K562 (cell line): ENCODE measurements at regions not wholly inside any gene's neighbourhood (a gene's known extent, or its start where the extent isn't known, plus 50 kb on each side); places are given as distances from the start of the nearest gene placed in this dataset.

Experiments used
- ATAC-seq: fragments of 200-7000 bp; cut with Tn5 transposase; 3 replicates; pipeline ENCODE4 v1.9.1; 2020; ENCODE audit warnings: moderate library complexity
- BruUV-seq: library from RNA; stranded (reverse); fragments of 400-500 nt; replicated peaks from 2 replicates; lab custom pipeline; 2021; lab: Mats Ljungman, UMichigan
- CTCF ChIA-PET: fragments of 300-600 bp; formaldehyde crosslinking; extraction: SDS; loops from one replicate; lab custom pipeline; 2021; ENCODE audit warnings: low intra/inter-chr PET ratio; lab: Yijun Ruan, JAX
- POLR2A ChIA-PET: fragments of 300-600, 350-650 bp; sonication (Branson Sonifier 250); formaldehyde crosslinking; extraction: SDS; loops from one replicate; lab custom pipeline; 2021; ENCODE audit warnings: antibody characterized with exemption, inconsistent platforms; lab: Yijun Ruan, JAX
- DNase-seq, 4 experiments: peaks; one replicate each; pipeline versions ENCODE4 v3.0.0 to v3.0.0-alpha.2; 2011 to 2018; ENCODE audit warnings: low spot score in 3 of 4, mixed read lengths in 3 of 4; ENCODE audit errors: extremely low read depth in 1 of 4
- FAIRE-seq: peaks from 2 replicates; lab custom pipeline; 2011; peaks lifted over from hg19 to GRCh38; lab: Jason Lieb, UNC
- H2AFZ ChIP-seq: 2 replicates; pipeline ENCODE4 v1.6.0; 2011; ENCODE audit warnings: low read depth, low read length, control low read depth, inconsistent platforms
- H3K27ac ChIP-seq: fragments of 200-600 bp; 3 replicates; pipeline ENCODE4 v1.8.0; 2011; ENCODE audit warnings: low read depth, mild to moderate bottlenecking, control low read depth, inconsistent platforms, low read length, moderate library complexity, mixed read lengths; ENCODE audit errors: extremely low read depth
- H3K27me3 ChIP-seq, 2 experiments: fragments of 300-600 bp in 1 of 2; 2 replicates in 1 of 2; 3 replicates in 1 of 2; pipeline versions ENCODE4 v1.6.0 to v1.8.0; 2011; ENCODE audit warnings: inconsistent platforms in 2 of 2, low read length in 2 of 2, mild to moderate bottlenecking in 1 of 2, mixed read lengths in 1 of 2, moderate library complexity in 1 of 2; ENCODE audit not compliant: control insufficient read depth in 2 of 2, insufficient read depth in 2 of 2
- H3K36me3 ChIP-seq: fragments of 300-600 bp; 3 replicates; pipeline ENCODE4 v1.8.0; 2011; ENCODE audit warnings: mild to moderate bottlenecking, low read length, inconsistent platforms; ENCODE audit not compliant: control insufficient read depth, insufficient read depth
- H3K4me1 ChIP-seq, 2 experiments: fragments of 200-600 bp in 1 of 2; replicated peaks in 1 of 2; 2 replicates in 1 of 2; 3 replicates in 1 of 2; pipeline versions ENCODE4 v1.5.1 to v1.8.0; 2011; ENCODE audit warnings: inconsistent platforms in 2 of 2, low read length in 2 of 2, mild to moderate bottlenecking in 1 of 2, mixed read lengths in 1 of 2, moderate library complexity in 1 of 2; ENCODE audit not compliant: control insufficient read depth in 2 of 2, insufficient read depth in 2 of 2
- H3K4me2 ChIP-seq: 2 replicates; pipeline ENCODE4 v1.6.1; 2011; ENCODE audit warnings: low read length, control low read depth, inconsistent platforms, mixed read lengths; ENCODE audit not compliant: insufficient read depth
- H3K4me3 ChIP-seq: fragments of 200-600 bp; sonication (generic), shearing (Covaris generic); 2 replicates; pipeline ENCODE4 v1.5.1; 2016; ENCODE audit warnings: control low read depth, inconsistent platforms
- H3K79me2 ChIP-seq: fragments of 200-600 bp; 3 replicates; pipeline ENCODE4 v1.8.0; 2011; ENCODE audit warnings: low read length, inconsistent platforms; ENCODE audit not compliant: control insufficient read depth, insufficient read depth
- H3K9ac ChIP-seq, 2 experiments: 2 replicates each; pipeline versions ENCODE4 v1.6.0 to v1.6.1; 2011; ENCODE audit warnings: low read depth in 2 of 2, low read length in 2 of 2, control low read depth in 1 of 2, inconsistent platforms in 1 of 2, mild to moderate bottlenecking in 1 of 2, mixed read lengths in 1 of 2; ENCODE audit not compliant: insufficient read depth in 1 of 2
- H3K9me1 ChIP-seq: one replicate; pipeline ENCODE4 v1.6.0; 2011; ENCODE audit warnings: inconsistent platforms, mild to moderate bottlenecking, low read length, moderate library complexity; ENCODE audit not compliant: control insufficient read depth, insufficient read depth
- H3K9me3 ChIP-seq: replicated peaks from 2 replicates; pipeline ENCODE4 v1.5.1; 2011; ENCODE audit warnings: low read depth, low read length, inconsistent platforms; ENCODE audit not compliant: control insufficient read depth, insufficient read depth
- H4K20me1 ChIP-seq: replicated peaks from 2 replicates; pipeline ENCODE4 v1.6.1; 2011; ENCODE audit warnings: low read length, inconsistent platforms, mixed read lengths; ENCODE audit not compliant: control insufficient read depth, insufficient read depth
- AFF1 ChIP-seq, 2 experiments: fragments of 450-650 bp; IDR thresholded peaks; 2 replicates each; pipeline ENCODE4 v1.6.1; 2018; ENCODE audit warnings: mild to moderate bottlenecking in 2 of 2, low read depth in 1 of 2; ENCODE audit not compliant: partially characterized antibody in 2 of 2
- CBX5 ChIP-seq: IDR thresholded peaks from 2 replicates; pipeline ENCODE4 v1.6.1; 2014; ENCODE audit warnings: low read depth, borderline replicate concordance
- DPF2 ChIP-seq: fragments of 450-650 bp; IDR thresholded peaks from 2 replicates; pipeline ENCODE4 v1.6.1; 2016
- E2F4 ChIP-seq: sonication (generic); formaldehyde crosslinking; IDR thresholded peaks from 2 replicates; pipeline ENCODE4 v1.8.0; 2022; ENCODE audit warnings: mild to moderate bottlenecking, low read depth, missing genetic modification reagents
- GABPB2 ChIP-seq: fragments of 250-450 bp; sonication (Bioruptor Pico); conservative IDR thresholded peaks from 2 replicates; pipeline ENCODE4 v1.5.1; 2021; ENCODE audit warnings: mild to moderate bottlenecking
- HDGF ChIP-seq: fragments of 450-650 bp; IDR thresholded peaks from 2 replicates; pipeline ENCODE4 v1.6.1; 2016
- HMG20B ChIP-seq: fragments of 250-450 bp; sonication (Bioruptor Pico); IDR thresholded peaks from 2 replicates; pipeline ENCODE4 v1.5.0; 2021; ENCODE audit warnings: mild to moderate bottlenecking
- PBX2 ChIP-seq, 2 experiments: IDR thresholded peaks in 1 of 2; conservative IDR thresholded peaks in 1 of 2; 2 replicates each; pipeline ENCODE4 v1.6.1; 2016; ENCODE audit warnings: low read depth in 2 of 2, mild to moderate bottlenecking in 1 of 2, missing compliant biosample characterization in 1 of 2, missing genetic modification characterization in 1 of 2, moderate library complexity in 1 of 2
- PRDM10 ChIP-seq: fragments of 450-650 bp; IDR thresholded peaks from 2 replicates; pipeline ENCODE4 v1.6.1; 2018; ENCODE audit not compliant: partially characterized antibody
- PRMT5 ChIP-seq: sonication (generic); formaldehyde crosslinking; IDR thresholded peaks from 2 replicates; pipeline ENCODE4 v1.5.0; 2020; ENCODE audit warnings: missing genetic modification reagents
- TSC22D4 ChIP-seq: fragments of 450-650 bp; IDR thresholded peaks from 2 replicates; pipeline ENCODE4 v1.6.1; 2016; ENCODE audit warnings: missing genetic modification characterization, missing biosample characterization, control low read depth
- ZNF668 ChIP-seq: fragments of 250-450 bp; sonication (Bioruptor Pico); IDR thresholded peaks from 2 replicates; pipeline ENCODE4 v1.8.0; 2022; ENCODE audit warnings: mild to moderate bottlenecking, inconsistent platforms
- WGBS: fragments of 100-300 bp; shearing (Covaris generic); methylation state at CpG from one replicate; pipeline ENCODE4 v1.1.6; 2016; ENCODE audit warnings: low coverage, mixed read lengths; ENCODE audit not compliant: insufficient coverage; ENCODE audit errors: missing lambda C conversion rate; 5-methylcytosine and 5-hydroxymethylcytosine counted together
- in situ Hi-C: fragments of 300-500 bp; cut with MboI; formaldehyde crosslinking; loops from 4 replicates; pipeline ENCODE4 v1.15.0; 2018; ENCODE audit warnings: inconsistent platforms, mixed read lengths
- intact Hi-C: fragments of 100-400 bp; cut with micrococcal nuclease; formaldehyde crosslinking; loops from 2 replicates; pipeline ENCODE4 v1.14.2; 2022

- FAIRE-seq (no peak), DNase-seq (no peak), ATAC-seq (no peak)
- POLR2A ChIA-PET: no interaction called here
- in situ Hi-C loops: no loop called here
- Histone ChIP-seq H3K9me3 (no peaks in the 10 kb centered on the region), H3K79me2 (no peaks in the 10 kb centered on the region), H3K4me3 (no peak overlapping the region), H3K9ac (no peak overlapping the region), H3K27ac (no peak overlapping the region), H3K4me1 (no peaks in the 10 kb centered on the region), H3K27me3 (no peaks in the 10 kb centered on the region; a peak in 1 of 5 replicates), H2AFZ (no peak overlapping the region), H3K9me1 (no peaks in the 10 kb centered on the region), H3K36me3 (no peaks in the 10 kb centered on the region), H3K4me2 (no peak overlapping the region), H4K20me1 (no peaks in the 10 kb centered on the region)
- CTCF ChIA-PET: no interaction called here
- 0% methylated on average over 5 of the region's 5 CpGs for WGBS
- intact Hi-C loops: no loop called here
- BruUV-seq: no TSS peak
- TF ChIP-seq GABPB2 (CRISPR knock-in tag) (no peak), AFF1 (IDR thresholded peaks at IDR 0.05; ENCODE audit: low read depth in 1 of 2, partially characterized antibody in 2 of 2) (no peak), HMG20B (CRISPR knock-in tag) (no peak), HDGF (no peak), CBX5 (no peak), PRDM10 (no peak), E2F4 (CRISPR knock-in tag) (no peak), TSC22D4 (no peak), DPF2 (no peak), ZNF668 (no peak), PBX2 (CRISPR knock-in tag; IDR thresholded peaks at IDR 0.05; ENCODE audit: low read depth) (no peak), PBX2 (tag; conservative IDR thresholded peaks at IDR 0.05; ENCODE audit: low read depth) (no peak), PRMT5 (CRISPR knock-in tag) (no peak)
Measured at GRCh38 chr12:67879937-67880336, 109.3 kb upstream of the IFNG-AS1 start.
